ENCODE measurements at regions not wholly inside any gene's neighbourhood (a gene's known extent, or its start where the extent isn't known, plus 50 kb on each side); places are given as distances from the start of the nearest gene placed in this dataset.

DNA sequence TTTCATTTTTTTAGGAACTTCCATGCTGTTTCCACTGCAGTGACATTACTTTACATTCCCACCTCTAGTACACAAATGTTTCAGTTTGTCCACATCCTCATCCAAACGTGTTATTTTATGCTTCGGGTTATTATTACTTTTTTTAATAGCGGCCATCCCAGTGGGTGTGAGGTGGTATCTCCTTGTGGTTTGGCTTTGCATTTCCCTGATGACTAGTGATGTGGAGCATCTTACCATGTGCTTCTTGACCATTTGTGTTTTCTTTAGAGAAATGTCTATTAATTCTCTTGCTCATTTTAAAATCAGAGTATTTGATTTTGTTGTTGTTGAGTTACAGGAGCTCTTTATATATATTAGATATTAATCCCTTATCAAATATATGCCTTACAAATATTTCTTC is 70.3 kb upstream of the ANO1 start:
- TF ChIP-seq, protein P1, sequence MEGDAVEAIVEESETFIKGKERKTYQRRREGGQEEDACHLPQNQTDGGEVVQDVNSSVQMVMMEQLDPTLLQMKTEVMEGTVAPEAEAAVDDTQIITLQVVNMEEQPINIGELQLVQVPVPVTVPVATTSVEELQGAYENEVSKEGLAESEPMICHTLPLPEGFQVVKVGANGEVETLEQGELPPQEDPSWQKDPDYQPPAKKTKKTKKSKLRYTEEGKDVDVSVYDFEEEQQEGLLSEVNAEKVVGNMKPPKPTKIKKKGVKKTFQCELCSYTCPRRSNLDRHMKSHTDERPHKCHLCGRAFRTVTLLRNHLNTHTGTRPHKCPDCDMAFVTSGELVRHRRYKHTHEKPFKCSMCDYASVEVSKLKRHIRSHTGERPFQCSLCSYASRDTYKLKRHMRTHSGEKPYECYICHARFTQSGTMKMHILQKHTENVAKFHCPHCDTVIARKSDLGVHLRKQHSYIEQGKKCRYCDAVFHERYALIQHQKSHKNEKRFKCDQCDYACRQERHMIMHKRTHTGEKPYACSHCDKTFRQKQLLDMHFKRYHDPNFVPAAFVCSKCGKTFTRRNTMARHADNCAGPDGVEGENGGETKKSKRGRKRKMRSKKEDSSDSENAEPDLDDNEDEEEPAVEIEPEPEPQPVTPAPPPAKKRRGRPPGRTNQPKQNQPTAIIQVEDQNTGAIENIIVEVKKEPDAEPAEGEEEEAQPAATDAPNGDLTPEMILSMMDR (IDR thresholded peaks at IDR 0.05; ENCODE audit: borderline replicate concordance, insufficient read depth, low read depth, low read length), result no peak
- H3K4me3 ChIP-seq (ENCODE audit: low read depth, low read length), result no peak overlapping the region

DNA sequence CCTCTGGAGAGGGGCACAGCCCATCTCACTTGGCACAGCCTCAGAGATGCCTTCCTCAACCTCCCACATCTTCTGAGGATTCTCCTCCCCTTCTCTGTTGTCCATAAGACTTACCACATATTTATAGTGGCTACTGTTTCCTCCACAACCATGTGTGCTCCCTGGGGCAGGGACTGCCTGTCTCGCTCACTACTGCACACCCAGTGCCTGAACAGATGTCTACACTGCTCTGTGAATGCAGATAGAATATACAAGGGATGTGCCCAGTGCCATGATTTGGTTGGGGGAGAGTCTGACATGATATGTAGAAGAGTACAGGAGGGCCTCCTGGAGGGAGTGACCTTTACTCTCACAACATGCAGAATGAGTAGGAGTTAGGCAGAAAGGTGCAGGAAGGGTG is 67.3 kb upstream of the ANO1 start:
- TF ChIP-seq, protein P1 (IDR thresholded peaks at IDR 0.05; ENCODE audit: borderline replicate concordance, insufficient read depth, low read depth, low read length), result no peak
- H3K4me3 ChIP-seq (ENCODE audit: low read depth, low read length), result no peak overlapping the region

DNA sequence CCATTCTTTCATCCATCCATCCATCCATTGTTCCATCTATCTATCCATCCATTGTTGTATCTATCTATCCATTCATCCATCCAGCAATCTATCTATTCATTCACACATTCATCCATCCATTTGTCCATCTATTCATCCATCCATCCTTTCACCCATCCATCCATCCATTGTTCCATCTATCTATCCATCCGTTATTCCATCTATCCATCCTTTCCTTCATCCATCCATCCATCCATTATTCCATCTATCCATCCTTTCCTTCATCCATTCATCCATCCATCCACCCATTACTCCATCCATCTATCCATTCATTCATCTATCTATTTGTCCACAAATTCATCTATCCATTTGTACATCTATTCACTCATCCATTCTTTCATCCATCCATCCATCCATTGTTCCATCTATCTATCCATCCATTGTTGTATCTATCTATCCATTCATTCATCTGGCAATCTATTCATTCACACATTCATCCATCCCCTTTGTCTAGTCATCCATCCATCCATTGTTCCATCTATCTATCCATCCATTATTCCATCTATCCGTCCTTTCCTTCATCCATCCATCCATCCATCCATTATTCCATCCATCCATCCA is 65.9 kb upstream of the ANO1 start:
- TF ChIP-seq, protein P1 (IDR thresholded peaks at IDR 0.05; ENCODE audit: borderline replicate concordance, insufficient read depth, low read depth, low read length), result no peak
- H3K4me3 ChIP-seq (ENCODE audit: low read depth, low read length), result no peak overlapping the region

DNA sequence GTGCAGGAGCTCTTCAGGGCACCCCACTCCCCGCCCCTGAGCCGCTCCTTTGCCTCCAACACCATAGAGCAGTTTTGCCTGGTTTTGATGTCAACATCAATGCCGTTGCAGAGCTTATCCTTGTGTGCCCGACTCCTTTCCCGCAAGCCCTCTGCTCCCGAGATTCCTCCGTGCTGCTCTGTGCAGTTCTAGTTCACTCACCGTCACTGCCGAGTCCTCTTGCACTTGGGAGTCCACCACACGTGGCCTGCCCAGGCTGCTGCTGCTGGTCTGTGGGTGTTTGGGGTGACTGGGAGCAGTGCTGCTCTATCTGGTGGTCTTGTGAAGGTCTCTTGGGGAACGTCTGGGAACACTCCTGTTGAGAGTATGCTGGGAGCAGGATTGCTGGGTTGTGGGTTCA is 63.8 kb upstream of the ANO1 start:
- TF ChIP-seq, protein P1 (IDR thresholded peaks at IDR 0.05; ENCODE audit: borderline replicate concordance, insufficient read depth, low read depth, low read length), result no peak
- no peak overlapping the region for H3K4me3 ChIP-seq (ENCODE audit: low read depth, low read length)

DNA sequence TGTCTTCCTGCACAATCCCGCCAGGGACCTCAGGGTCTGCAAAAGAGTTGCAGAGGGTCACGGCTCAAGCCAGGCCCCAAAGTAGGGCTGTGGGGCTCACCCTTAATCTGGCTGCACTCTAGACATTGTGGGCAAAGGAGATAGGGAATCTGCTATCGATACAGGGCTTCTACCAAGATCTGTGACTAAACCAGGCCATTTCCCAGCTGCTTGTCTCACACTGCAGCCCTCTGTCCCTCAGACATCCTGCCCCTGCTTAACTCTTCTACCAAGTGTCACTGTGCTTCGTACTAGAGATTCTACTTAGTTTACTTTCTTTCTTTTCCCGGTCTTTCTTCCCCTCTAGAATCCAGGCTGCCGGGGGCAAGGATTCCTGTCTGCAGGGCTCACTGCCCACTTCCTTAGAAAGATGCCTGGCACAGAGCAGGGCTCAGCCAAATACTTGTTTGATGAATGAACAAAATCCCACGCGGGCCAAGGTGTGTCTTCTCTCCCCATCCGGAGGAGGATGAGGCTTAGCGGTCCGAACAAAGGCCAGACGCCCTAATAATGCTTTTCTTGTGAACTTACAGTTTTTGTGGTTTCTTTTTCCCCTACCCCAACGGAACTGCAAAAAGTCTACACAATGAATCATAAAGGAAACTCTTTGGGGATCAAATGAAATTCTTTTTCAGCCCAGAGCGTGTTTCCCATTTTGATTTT is 61.3 kb upstream of the ANO1 start:
- TF ChIP-seq, protein P1 (IDR thresholded peaks at IDR 0.05; ENCODE audit: borderline replicate concordance, insufficient read depth, low read depth, low read length), result no peak

DNA sequence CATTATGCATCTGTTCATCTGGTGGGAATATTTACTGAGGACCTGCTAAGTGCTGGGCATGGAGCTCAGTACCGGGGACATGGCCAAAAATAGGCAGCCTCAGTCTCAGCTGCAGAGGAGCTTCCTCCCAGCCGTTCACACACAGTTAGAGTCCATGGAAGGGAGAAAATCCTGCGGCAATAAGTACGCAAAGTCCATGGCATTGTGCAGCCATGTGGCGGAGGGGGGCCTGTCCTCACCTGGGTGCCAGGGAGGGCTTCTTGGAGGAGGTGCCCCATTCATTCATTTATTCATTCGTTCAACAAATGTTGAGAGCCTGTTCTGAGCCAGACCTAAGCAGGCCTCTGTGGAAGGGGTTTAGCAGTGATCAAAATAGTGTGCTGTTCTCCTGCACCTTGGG is 59.3 kb upstream of the ANO1 start:
- TF ChIP-seq, protein P1 (IDR thresholded peaks at IDR 0.05; ENCODE audit: borderline replicate concordance, insufficient read depth, low read depth, low read length), result no peak
- H3K4me3 ChIP-seq (ENCODE audit: low read depth, low read length), result no peak overlapping the region

More for the DNA sequence above, 61.3 kb upstream of the ANO1 start:
- H3K4me3 ChIP-seq (ENCODE audit: low read depth, low read length), result no peak overlapping the region

DNA sequence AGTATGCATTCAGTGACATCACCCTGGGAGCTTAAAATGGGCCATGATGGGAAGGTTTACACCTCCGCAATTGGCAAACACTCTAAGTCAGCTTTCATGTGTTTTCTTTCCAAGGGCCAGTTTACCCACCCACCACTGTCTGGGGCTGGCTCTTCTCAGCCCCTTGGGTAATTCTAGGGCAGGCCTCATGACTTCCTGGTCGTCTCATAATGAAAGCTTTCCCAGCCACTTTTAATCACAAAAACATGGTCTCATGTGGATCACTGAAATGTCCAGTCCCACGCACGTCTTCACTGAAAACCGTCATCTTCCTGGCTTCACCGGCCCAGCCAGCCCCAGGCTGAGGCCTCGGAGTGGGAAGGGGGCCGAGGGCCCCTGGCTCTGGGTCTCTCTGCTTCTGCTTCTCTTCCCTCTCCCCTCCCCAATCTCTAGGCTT is 58.5 kb upstream of the ANO1 start:
- TF ChIP-seq, protein P1 (IDR thresholded peaks at IDR 0.05; ENCODE audit: borderline replicate concordance, insufficient read depth, low read depth, low read length), result no peak
- no peak overlapping the region for H3K4me3 ChIP-seq (ENCODE audit: low read depth, low read length)
